ENCODE measurements at regions not wholly inside any gene's neighbourhood (a gene's known extent, or its start where the extent isn't known, plus 50 kb on each side); places are given as distances from the start of the nearest gene placed in this dataset.

DNA sequence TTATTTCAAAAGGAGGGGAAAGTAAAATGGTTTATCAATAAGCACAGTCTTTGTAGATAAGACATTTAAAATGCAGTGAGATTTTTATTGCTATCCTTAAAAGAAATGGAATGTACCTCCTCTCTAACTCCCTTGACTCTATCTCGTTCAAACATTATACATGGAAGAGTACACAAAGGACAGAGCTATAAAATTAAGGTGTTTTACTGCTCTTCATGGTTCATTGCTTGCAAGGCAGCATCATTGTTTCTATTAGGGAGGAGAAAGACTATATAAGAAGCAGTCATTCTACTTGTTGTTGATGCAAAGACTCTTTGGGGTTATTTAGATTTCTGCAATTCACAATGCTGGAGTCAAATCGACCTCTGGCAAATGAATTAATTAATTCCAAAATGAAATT is 380.2 kb upstream of the NDST3 start:
- DNase-seq (ENCODE audit: low spot score) = no peak
- no peak for TF ChIP-seq CTCF (IDR thresholded peaks at IDR 0.05; ENCODE audit: borderline replicate concordance, control extremely low read depth, extremely low read depth, insufficient read depth, missing control alignments)
- in situ Hi-C loops (cut with MboI; ENCODE audit: low sequenced_read_pairs, unreplicated experiment) = no loop called here

DNA sequence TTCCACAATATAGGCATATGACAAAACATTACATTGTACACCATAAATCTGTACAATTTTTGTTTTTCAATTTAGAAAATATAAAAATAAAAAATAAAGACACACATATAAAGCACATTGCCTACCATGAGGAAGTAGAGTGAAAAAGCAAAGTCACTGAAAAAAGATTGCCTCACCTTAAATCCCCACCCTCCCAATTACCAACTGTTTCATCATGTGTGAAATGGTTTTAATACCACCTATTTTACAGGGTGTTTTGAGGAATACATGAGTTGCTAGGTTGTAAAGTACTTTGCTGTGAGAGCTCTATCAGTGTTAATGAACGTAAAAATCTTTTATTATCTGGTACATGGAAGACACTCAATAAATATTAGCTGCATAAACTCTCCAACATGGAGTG is 373.6 kb upstream of the NDST3 start:
- DNase-seq (ENCODE audit: low spot score) = no peak
- no peak for TF ChIP-seq CTCF (IDR thresholded peaks at IDR 0.05; ENCODE audit: borderline replicate concordance, control extremely low read depth, extremely low read depth, insufficient read depth, missing control alignments)
- in situ Hi-C loops (cut with MboI; ENCODE audit: low sequenced_read_pairs, unreplicated experiment) = no loop called here

DNA sequence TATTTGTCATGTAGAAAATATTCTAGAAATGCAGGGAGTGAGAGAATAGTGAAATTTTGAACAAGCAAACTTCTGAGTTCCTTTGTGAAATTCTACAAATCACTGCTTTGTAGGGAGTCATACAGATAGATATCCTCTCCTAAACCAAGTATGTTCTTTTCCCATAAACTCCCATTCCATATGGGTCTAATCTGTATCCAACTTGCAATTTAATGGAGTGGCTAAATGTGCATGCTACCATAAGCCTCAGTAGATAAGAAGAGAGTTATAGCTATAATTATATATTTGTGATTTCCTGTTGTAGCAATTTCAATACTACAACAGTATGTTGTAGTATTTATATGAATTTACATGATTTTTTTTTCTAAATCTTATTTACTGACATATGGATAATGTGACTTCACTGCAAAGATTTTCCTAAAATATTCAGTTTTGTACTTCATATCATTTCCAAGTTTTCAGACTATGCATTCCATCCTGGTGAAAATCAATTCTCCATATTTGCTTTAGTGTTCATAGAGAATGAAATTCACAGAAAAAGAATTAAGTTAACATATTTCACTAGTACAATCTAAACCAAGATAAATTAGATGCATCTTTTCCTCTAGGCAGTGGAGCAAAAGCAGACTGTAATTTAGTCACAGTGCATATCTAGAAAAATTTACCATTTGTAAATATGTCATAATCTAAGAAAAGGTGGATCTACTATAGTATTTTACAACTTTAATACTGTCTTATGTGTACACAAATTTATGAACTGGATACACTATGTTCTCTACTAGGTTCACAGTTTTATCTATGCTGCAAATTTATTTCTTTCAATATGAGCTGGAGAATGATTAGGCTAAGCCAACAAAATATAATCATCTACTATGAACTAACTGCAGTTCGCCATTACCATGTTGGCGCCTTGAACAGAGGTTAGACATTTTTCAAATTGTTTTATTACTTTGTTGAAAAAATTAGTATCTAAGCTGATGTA is 372.9 kb upstream of the NDST3 start:
- TF ChIP-seq CTCF (IDR thresholded peaks at IDR 0.05; ENCODE audit: borderline replicate concordance, control extremely low read depth, extremely low read depth, insufficient read depth, missing control alignments) = no peak
- DNase-seq (ENCODE audit: low spot score) = no peak
- in situ Hi-C loops (cut with MboI; ENCODE audit: low sequenced_read_pairs, unreplicated experiment) = no loop called here

- no peak for TF ChIP-seq CTCF (IDR thresholded peaks at IDR 0.05; ENCODE audit: borderline replicate concordance, control extremely low read depth, extremely low read depth, insufficient read depth, missing control alignments)
- in situ Hi-C loops (cut with MboI; ENCODE audit: low sequenced_read_pairs, unreplicated experiment) = no loop called here
- no peak for DNase-seq (ENCODE audit: low spot score)
These were observed 369.4 kb upstream of the NDST3 start for GRCh38 chr4:117664706-117665444.

DNA sequence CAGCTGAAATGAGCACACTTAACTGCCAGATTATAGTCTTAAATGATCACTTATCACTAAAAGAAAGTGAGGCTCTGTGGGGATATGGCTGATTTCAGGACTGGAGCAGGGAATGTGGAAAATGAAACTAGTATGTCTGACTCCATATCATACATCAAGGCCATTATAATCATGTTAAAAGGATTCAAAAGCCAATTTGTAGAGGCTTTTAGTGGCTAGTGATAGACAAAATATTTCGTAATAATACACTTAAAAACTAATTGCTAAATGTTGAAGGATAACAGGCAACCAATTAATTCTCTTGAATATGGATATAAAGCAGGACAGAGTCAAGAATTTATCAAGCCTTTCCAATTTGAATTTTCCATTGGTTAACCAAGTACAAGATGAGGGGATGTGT is 358.1 kb upstream of the NDST3 start:
- in situ Hi-C loops (cut with MboI; ENCODE audit: low sequenced_read_pairs, unreplicated experiment) = no loop called here
- TF ChIP-seq CTCF (IDR thresholded peaks at IDR 0.05; ENCODE audit: borderline replicate concordance, control extremely low read depth, extremely low read depth, insufficient read depth, missing control alignments) = no peak
- DNase-seq (ENCODE audit: low spot score) = no peak

DNA sequence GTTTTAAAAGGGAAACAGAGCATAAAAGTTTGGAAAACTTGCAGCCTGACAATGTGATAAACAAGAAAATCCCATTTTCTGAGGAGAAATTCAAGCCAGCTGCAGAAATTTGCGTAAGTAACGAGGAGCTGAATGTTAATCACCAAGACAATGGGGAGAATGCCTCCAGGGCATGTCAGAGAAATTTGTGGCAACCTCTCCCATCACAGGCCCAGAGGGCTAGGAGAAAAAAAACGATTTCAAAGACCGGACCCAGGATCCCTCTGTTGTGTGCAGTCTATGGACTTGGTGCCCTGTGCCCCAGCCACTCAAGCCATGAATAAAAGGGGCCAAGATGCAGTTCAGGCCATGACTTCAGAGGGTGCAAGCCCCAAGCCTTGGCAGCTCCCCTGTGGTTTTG is 355.4 kb upstream of the NDST3 start:
- in situ Hi-C loops (cut with MboI; ENCODE audit: low sequenced_read_pairs, unreplicated experiment) = no loop called here
- TF ChIP-seq CTCF (IDR thresholded peaks at IDR 0.05; ENCODE audit: borderline replicate concordance, control extremely low read depth, extremely low read depth, insufficient read depth, missing control alignments) = no peak
- no peak for DNase-seq (ENCODE audit: low spot score)
